Activated T-cell treated with anti-CD3 and anti-CD28 coated beads for 24 hours (primary cell): ENCODE measurements at regions not wholly inside any gene's neighbourhood (a gene's known extent, or its start where the extent isn't known, plus 50 kb on each side); places are given as distances from the start of the nearest gene placed in this dataset.
"Not testable (repeated sequence)": the region's sequence is repeated elsewhere in the genome, so short reads cannot be mapped to it uniquely, and the experiment has no call there.

ENCODE experiments used
- DNase-seq: peaks from one replicate; pipeline ENCODE4 v3.0.0-alpha.2; 2020; ENCODE audit warnings: low read depth

- no peak for DNase-seq
Observed at GRCh38 chr2:153420394-153420793, 58.2 kb downstream of the RPRM start.

- DNase-seq, result no peak
Observed at GRCh38 chr2:153417077-153417476, 61.5 kb downstream of the RPRM start.

DNA sequence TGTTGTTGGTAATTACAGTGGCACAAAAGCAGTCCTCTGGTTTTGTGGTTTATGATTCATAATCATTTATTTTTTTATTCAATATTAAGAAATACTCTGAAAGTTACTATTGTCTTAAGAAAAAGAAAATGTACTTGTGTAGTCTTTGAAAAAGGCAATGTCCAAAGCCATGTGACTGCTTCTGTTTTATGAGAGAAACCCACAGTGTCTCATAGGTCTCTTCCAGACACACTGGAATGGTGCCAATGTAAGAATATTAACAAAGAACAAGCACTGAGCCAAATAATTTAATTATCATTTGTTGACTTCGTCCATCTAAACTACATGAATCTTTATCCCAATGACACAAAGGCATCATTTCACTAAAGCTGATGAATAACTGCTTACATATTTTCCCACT, 62.5 kb downstream of the RPRM start:
- DNase-seq, result no peak

- no peak for DNase-seq
Observed at GRCh38 chr2:153408710-153409385, 69.7 kb downstream of the RPRM start.

GRCh38 chr2:153405196-153405595, 73.4 kb downstream of the RPRM start:
- no peak for DNase-seq

DNA sequence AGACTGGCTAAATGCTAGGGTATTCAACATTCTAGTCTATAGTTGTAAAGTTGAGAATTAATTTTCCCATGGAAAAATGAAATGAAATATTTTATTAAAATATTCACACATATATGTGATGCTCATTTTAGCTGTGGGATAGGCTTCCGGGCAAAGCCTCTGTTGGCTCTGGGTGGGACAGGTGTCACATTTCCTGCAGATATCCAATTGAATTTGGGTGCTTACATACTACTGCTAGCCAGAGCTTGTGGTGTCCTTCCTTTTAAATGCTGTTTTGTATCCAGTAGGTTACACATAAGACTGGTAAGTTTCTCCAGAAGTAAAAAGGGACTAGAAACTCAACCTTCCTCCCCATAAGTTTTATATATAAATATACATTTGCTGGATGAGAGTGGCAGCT, 73.8 kb downstream of the RPRM start:
- no peak for DNase-seq

DNA sequence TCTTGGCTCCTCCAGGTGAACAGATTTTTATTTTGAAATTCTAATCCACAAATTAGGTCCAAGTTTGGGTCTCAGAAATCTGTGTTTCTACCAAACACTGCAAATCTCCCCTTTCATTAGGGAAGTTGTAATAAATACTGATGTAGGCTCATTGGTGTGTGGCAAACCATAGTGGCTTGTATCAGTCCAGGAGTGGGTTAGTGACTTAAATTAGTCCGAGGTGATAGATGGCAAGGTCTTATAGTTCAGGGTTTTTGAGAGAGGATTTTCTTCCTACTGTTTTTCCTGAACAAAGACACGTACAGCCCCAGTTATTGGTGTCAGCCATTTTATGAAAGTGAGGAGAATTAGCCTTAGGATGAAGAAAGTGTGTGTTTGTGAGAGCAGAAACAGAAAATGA, 74.6 kb downstream of the RPRM start:
- DNase-seq, result no peak

DNA sequence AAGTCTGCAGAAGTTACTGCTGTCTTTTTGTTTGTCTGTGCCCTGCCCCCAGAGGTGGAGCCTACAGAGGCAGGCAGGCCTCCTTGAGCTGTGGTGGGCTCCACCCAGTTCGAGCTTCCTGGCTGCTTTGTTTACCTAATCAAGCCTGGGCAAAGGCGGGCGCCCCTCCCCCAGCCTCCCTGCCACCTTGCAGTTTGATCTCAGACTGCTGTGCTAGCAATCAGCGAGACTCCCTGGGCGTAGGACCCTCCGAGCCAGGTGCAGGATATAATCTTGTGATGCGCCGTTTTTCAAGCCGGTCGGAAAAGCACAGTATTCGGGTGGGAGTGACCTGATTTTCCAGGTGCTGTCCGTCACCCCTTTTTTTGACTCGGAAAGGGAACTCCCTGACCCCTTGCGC, 75.2 kb downstream of the RPRM start:
- not testable (repeated sequence) for DNase-seq

DNA sequence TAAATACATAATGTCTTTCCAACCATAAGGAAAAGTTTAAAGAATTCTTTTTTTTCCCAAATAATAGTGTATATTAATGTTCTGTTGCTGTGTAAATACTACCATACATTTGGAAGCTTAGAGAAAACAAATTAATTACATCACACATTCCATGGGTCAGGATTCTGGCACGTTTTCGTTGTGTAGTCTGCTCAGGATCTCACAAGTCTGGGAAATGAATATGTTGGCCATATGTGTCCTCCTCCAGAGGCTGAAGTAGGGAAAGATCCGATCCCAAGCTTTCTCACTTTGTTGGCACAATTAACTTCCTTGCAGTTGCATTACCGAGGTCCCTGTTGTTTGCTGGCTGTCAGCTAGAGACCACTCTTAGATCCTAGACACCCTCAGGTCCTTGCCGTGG, 83.9 kb downstream of the RPRM start:
- no peak for DNase-seq

- no peak for DNase-seq
Observed at GRCh38 chr2:153394247-153394646, 84.3 kb downstream of the RPRM start.

DNA sequence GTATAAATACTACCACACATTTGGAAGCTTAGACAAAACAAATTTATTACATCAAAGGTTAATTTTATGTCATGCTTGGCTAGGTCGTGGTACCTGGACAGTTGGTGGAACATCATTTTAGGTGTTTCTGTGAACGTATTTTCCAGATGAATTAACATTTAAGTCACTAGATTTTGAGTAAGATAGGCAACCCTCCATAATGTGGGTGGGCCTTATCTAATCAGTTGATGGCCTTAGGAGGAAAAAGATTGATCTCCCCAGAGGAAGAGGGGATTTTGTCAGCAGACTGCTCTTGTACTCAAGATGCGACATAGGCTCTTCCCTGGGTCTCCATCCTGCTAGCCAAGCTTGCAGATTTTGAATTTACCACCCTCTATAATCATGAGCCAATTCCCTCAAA, 85.0 kb downstream of the RPRM start:
- no peak for DNase-seq

GRCh38 chr2:153391131-153391530, 87.4 kb downstream of the RPRM start:
- no peak for DNase-seq

DNA sequence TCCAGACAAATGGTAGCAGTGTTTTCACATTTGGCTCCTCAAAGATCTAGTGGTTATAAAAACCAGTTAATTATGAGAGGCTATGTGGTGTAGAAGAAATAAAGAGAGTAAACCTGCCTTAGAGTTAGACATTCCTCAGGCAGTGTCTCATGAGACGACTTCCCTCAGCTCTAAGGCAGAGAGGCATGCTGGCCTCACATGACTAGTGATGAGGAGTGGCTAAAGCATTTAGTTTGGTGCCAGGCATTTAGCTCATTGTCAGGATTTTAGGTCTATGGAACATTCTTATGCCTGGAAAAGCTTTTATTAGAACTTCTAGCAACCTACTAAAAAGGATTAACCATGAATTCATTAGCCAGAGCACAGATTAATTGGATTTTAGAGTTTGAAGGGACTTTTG, 90.3 kb downstream of the RPRM start:
- DNase-seq, result no peak

- DNase-seq, result no peak
Observed at GRCh38 chr2:153387203-153387602, 91.4 kb downstream of the RPRM start.

- DNase-seq, result no peak
Observed at GRCh38 chr2:153386481-153386897, 92.1 kb downstream of the RPRM start.

GRCh38 chr2:153373510-153374279, 104.9 kb downstream of the RPRM start:
- no peak for DNase-seq

- DNase-seq, result no peak
Observed at GRCh38 chr2:153360239-153360638, 118.3 kb downstream of the RPRM start.

DNA sequence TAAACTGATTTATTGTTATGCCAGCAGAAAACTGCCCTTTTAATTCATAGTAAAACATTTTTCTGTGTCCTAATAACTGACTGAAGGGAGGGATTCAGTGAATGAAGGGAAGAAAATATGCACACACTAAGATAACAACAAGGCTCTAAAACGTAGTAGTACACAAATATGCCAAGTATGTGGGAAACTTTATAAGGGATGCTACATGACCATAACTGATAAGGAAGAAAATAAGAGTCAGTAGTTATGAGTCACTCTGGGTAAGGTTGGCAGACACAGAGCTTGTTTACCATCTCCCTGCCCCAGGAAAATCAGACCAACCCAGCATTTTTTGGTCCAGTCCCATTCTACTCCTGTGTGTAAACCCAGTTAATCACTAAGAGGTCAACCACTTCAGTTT, 124.2 kb downstream of the RPRM start:
- no peak for DNase-seq

- DNase-seq, result no peak
Observed at GRCh38 chr2:153349603-153350002, 129.0 kb downstream of the RPRM start.

DNA sequence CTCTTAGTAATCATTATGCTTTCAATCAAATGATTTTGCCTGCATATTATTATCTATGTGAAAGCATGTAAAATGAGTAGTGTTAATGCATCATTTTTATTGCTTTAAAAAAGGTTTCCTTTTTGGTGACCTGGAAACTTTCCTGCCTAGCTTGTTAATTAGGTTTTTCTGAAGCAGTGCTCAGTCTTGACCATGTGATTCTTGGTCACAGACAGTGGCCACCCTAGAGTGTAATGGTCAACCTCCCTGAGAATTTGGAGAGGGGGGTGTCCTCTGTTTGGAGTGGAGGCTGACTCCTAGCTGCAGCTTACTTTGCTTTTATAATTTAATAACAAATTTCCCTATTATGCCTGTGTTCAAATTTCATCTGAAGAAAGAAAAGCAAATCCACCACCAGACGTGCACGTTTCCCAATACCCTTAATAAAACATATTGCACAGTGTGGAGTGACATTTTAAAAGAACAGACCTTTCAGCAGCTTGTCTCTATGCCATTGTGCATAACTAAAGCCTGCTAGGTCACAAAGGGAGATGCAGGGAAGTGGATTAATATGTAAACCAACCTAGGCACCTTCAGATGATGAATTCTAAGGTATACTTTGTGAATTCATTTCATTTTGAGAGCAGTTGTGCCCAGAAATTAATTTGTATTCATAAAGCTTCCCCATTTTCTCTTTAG, 130.6 kb downstream of the RPRM start:
- no peak for DNase-seq

- no peak for DNase-seq
Observed at GRCh38 chr2:153320879-153321278, 157.7 kb downstream of the RPRM start.

- DNase-seq, result no peak
Observed at GRCh38 chr2:153311432-153311831, 167.1 kb downstream of the RPRM start.

GRCh38 chr2:153308466-153308865, 170.1 kb downstream of the RPRM start:
- no peak for DNase-seq
